A673 (cell line): ENCODE measurements at regions not wholly inside any gene's neighbourhood (a gene's known extent, or its start where the extent isn't known, plus 50 kb on each side); places are given as distances from the start of the nearest gene placed in this dataset.

Experiments
- CTCF ChIP-seq: fragments of 300-800, 200-600 bp; sonication (generic); conservative IDR thresholded peaks from 2 replicates; pipeline ENCODE4 v1.5.1; 2017; ENCODE audit warnings: low read depth, mild to moderate bottlenecking, antibody characterized with exemption, low read length, moderate library complexity, mixed read lengths
- EZH2 ChIP-seq: fragments of 200-600 bp; sonication (generic); IDR thresholded peaks from 2 replicates; pipeline ENCODE4 v1.6.1; 2017; ENCODE audit warnings: borderline replicate concordance, low read depth, mild to moderate bottlenecking, mixed read lengths, antibody characterized with exemption, low read length; ENCODE audit not compliant: poor library complexity, severe bottlenecking

GRCh38 chr2:12923907-12924610 is 207.3 kb downstream of the TRIB2 start:
- TF ChIP-seq CTCF, result no peak
- TF ChIP-seq EZH2, result no peak
